H1 (cell line): ENCODE measurements at regions not wholly inside any gene's neighbourhood (a gene's known extent, or its start where the extent isn't known, plus 50 kb on each side); places are given as distances from the start of the nearest gene placed in this dataset.

ENCODE experiments used
- CTCF ChIA-PET: fragments of 300-600 bp; sonication (Branson Sonifier 250); formaldehyde crosslinking; loops from one replicate; lab custom pipeline; 2021; ENCODE audit not compliant: partially characterized antibody; lab: Charles Lee
- POLR2A ChIA-PET: fragments of 300-600 bp; sonication (Branson Sonifier 250); formaldehyde crosslinking; loops from one replicate; lab custom pipeline; 2021; ENCODE audit warnings: inconsistent platforms; ENCODE audit not compliant: partially characterized antibody; lab: Charles Lee
- DNase-seq, 2 experiments: peaks; one replicate each; pipeline versions ENCODE4 v3.0.0 to v3.0.0-alpha.2; 2010 to 2022; ENCODE audit warnings: low spot score in 2 of 2, low read depth in 1 of 2, mixed read lengths in 1 of 2
- FAIRE-seq: peaks from 2 replicates; lab custom pipeline; 2011; peaks lifted over from hg19 to GRCh38; lab: Jason Lieb, UNC
- H2AFZ ChIP-seq: 2 replicates; pipeline ENCODE4 v1.8.1; 2012; ENCODE audit warnings: low read length, inconsistent platforms
- H2AK5ac ChIP-seq: 2 replicates; pipeline ENCODE4 v1.6.1; 2013; ENCODE audit warnings: low read depth, low read length
- H2BK120ac ChIP-seq: replicated peaks from 2 replicates; pipeline ENCODE3; 2013; ENCODE audit warnings: low read depth, low read length, inconsistent platforms
- H2BK12ac ChIP-seq: 2 replicates; pipeline ENCODE4 v1.6.1; 2013; ENCODE audit warnings: low read depth, low read length
- H2BK15ac ChIP-seq: 2 replicates; pipeline ENCODE4 v1.6.1; 2013; ENCODE audit warnings: low read length
- H2BK20ac ChIP-seq: 2 replicates; pipeline ENCODE4 v1.6.1; 2013; ENCODE audit warnings: low read length
- H2BK5ac ChIP-seq: 2 replicates; pipeline ENCODE4 v1.6.1; 2013; ENCODE audit warnings: low read depth, low read length
- H3K14ac ChIP-seq: 2 replicates; pipeline ENCODE4 v1.6.1; 2013; ENCODE audit warnings: inconsistent platforms; ENCODE audit not compliant: insufficient read length
- H3K18ac ChIP-seq: 2 replicates; pipeline ENCODE4 v1.6.1; 2013; ENCODE audit warnings: low read length; ENCODE audit errors: extremely low read depth
- H3K23ac ChIP-seq: 2 replicates; pipeline ENCODE4 v1.6.1; 2013; ENCODE audit warnings: inconsistent platforms; ENCODE audit not compliant: insufficient read length
- H3K23me2 ChIP-seq: 2 replicates; pipeline ENCODE4 v1.6.1; 2013; ENCODE audit warnings: low read depth, low read length
- H3K27ac ChIP-seq: 2 replicates; pipeline ENCODE4 v1.6.1; 2011; ENCODE audit warnings: low read depth, low read length, inconsistent platforms
- H3K27me3 ChIP-seq, 4 experiments: replicated peaks in 1 of 4; 1 replicate in 1 of 4; 2 replicates in 3 of 4; pipeline versions ENCODE4 v1.6.1 to v1.8.1; 2011 to 2013; ENCODE audit warnings: low read length in 3 of 4, mild to moderate bottlenecking in 3 of 4, inconsistent platforms in 2 of 4, mixed read lengths in 2 of 4, moderate library complexity in 1 of 4; ENCODE audit not compliant: control insufficient read depth in 3 of 4, insufficient read depth in 3 of 4; ENCODE audit errors: extremely low read depth in 1 of 4
- H3K36me3 ChIP-seq, 4 experiments: 2 replicates each; pipeline versions ENCODE4 v1.6.1 to v1.8.1; 2011 to 2013; ENCODE audit warnings: mild to moderate bottlenecking in 4 of 4, low read length in 3 of 4, moderate library complexity in 2 of 4, control low read depth in 1 of 4, inconsistent platforms in 1 of 4; ENCODE audit not compliant: insufficient read depth in 4 of 4, control insufficient read depth in 2 of 4
- H3K4ac ChIP-seq: replicated peaks from 2 replicates; pipeline ENCODE3; 2013; ENCODE audit warnings: low read length, low read depth, mixed read lengths, inconsistent platforms; ENCODE audit not compliant: insufficient read length
- H3K4me1 ChIP-seq, 4 experiments: replicated peaks in 1 of 4; 1 replicate in 1 of 4; 2 replicates in 3 of 4; pipeline versions ENCODE4 v1.6.1 to v1.8.1; 2011 to 2013; ENCODE audit warnings: low read length in 3 of 4, inconsistent platforms in 2 of 4, mixed read lengths in 1 of 4; ENCODE audit not compliant: insufficient read depth in 4 of 4, control insufficient read depth in 3 of 4
- H3K4me2 ChIP-seq, 2 experiments: 2 replicates each; pipeline versions ENCODE4 v1.6.1 to v1.8.1; 2011 to 2013; ENCODE audit warnings: low read depth in 2 of 2, low read length in 2 of 2, control low read depth in 1 of 2, inconsistent platforms in 1 of 2, mild to moderate bottlenecking in 1 of 2; ENCODE audit not compliant: insufficient read depth in 1 of 2
- H3K4me3 ChIP-seq, 4 experiments: fragments of 200-600, 300-600 bp in 1 of 4; sonication (generic), shearing (Covaris generic), sonication (Bioruptor Twin) in 1 of 4; 2 replicates each; pipeline versions ENCODE4 v1.5.1 to v1.8.1; 2011 to 2016; ENCODE audit warnings: low read length in 4 of 4, low read depth in 3 of 4, control low read depth in 2 of 4, inconsistent platforms in 2 of 4, mild to moderate bottlenecking in 2 of 4, mixed read lengths in 1 of 4, moderate library complexity in 1 of 4; ENCODE audit not compliant: insufficient read depth in 2 of 4; ENCODE audit errors: extremely low read depth in 1 of 4
- H3K56ac ChIP-seq: replicated peaks from 2 replicates; pipeline ENCODE3; 2013; ENCODE audit warnings: low read depth, mild to moderate bottlenecking, mixed read lengths, low read length, inconsistent platforms; ENCODE audit not compliant: insufficient read length
- H3K79me1 ChIP-seq: 2 replicates; pipeline ENCODE4 v1.6.1; 2013; ENCODE audit warnings: low read depth, low read length, control low read depth
- H3K79me2 ChIP-seq, 2 experiments: 2 replicates each; pipeline versions ENCODE4 v1.6.1 to v1.8.1; 2012 to 2013; ENCODE audit warnings: low read length in 2 of 2, mild to moderate bottlenecking in 2 of 2, inconsistent platforms in 1 of 2; ENCODE audit not compliant: insufficient read depth in 2 of 2, control insufficient read depth in 1 of 2
- H3K9ac ChIP-seq, 4 experiments: replicated peaks in 1 of 4; 1 replicate in 1 of 4; 2 replicates in 3 of 4; pipeline versions ENCODE4 v1.6.1 to v1.8.1; 2011 to 2013; ENCODE audit warnings: low read depth in 3 of 4, low read length in 3 of 4, control low read depth in 2 of 4, mild to moderate bottlenecking in 2 of 4, moderate library complexity in 2 of 4, inconsistent platforms in 1 of 4; ENCODE audit errors: extremely low read depth in 1 of 4
- H3K9me3 ChIP-seq, 2 experiments: 2 replicates each; pipeline versions ENCODE4 v1.6.1 to v1.8.1; 2012 to 2013; ENCODE audit warnings: mild to moderate bottlenecking in 2 of 2, moderate library complexity in 2 of 2, control low read depth in 1 of 2, inconsistent platforms in 1 of 2, low read depth in 1 of 2, low read length in 1 of 2, mixed read lengths in 1 of 2; ENCODE audit not compliant: insufficient read depth in 2 of 2
- H4K20me1 ChIP-seq, 2 experiments: replicated peaks in 1 of 2; 2 replicates each; pipeline versions ENCODE3 to v1.8.1; 2011 to 2013; ENCODE audit warnings: inconsistent platforms in 2 of 2, low read length in 2 of 2, mild to moderate bottlenecking in 1 of 2; ENCODE audit not compliant: insufficient read depth in 2 of 2, control insufficient read depth in 1 of 2
- H4K5ac ChIP-seq: 2 replicates; pipeline ENCODE4 v1.6.1; 2013; ENCODE audit warnings: low read length, low read depth, mixed read lengths, inconsistent platforms; ENCODE audit not compliant: insufficient read length
- H4K8ac ChIP-seq: 2 replicates; pipeline ENCODE4 v1.8.0; 2013; ENCODE audit warnings: mild to moderate bottlenecking, moderate library complexity, low read length, inconsistent platforms; ENCODE audit not compliant: insufficient read depth; ENCODE audit errors: extremely low read depth
- H4K91ac ChIP-seq: replicated peaks from 2 replicates; pipeline ENCODE3; 2013; ENCODE audit warnings: low read length, mixed read lengths, inconsistent platforms; ENCODE audit not compliant: insufficient read length
- CREB1 ChIP-seq: IDR thresholded peaks from 2 replicates; pipeline ENCODE4 v1.6.1; 2012; ENCODE audit warnings: inconsistent platforms
- EZH2 ChIP-seq: fragments of 200-600 bp; sonication (generic); IDR thresholded peaks from 2 replicates; pipeline ENCODE4 v1.7.1; 2012; ENCODE audit warnings: low read depth, mild to moderate bottlenecking, moderate library complexity, low read length, inconsistent platforms; ENCODE audit not compliant: severe bottlenecking
- NRF1 ChIP-seq: IDR thresholded peaks from 2 replicates; pipeline ENCODE4 v1.6.1; 2011; ENCODE audit warnings: mild to moderate bottlenecking, low read depth, low read length, improper control_type of control experiment
- POLR2A ChIP-seq, 2 experiments: IDR thresholded peaks; 1 replicate in 1 of 2; 2 replicates in 1 of 2; pipeline ENCODE4 v1.6.1; 2011; ENCODE audit warnings: low read depth in 2 of 2, low read length in 2 of 2, mild to moderate bottlenecking in 2 of 2; ENCODE audit errors: control extremely low read depth in 1 of 2
- SRF ChIP-seq: IDR thresholded peaks from 2 replicates; pipeline ENCODE4 v1.6.1; 2011; ENCODE audit warnings: mild to moderate bottlenecking, low read depth, low read length, moderate library complexity

- no peak for TF ChIP-seq NRF1
Observed at GRCh38 chr10:58937423-58937822, 239.0 kb upstream of the PHYHIPL start (continued).

GRCh38 chr10:58942724-58943123 lies 233.7 kb upstream of the PHYHIPL start:
- no peak overlapping the region for H2BK20ac ChIP-seq
- no peak overlapping the region for H3K9ac ChIP-seq
- no peak overlapping the region for H4K8ac ChIP-seq
- no peak overlapping the region for H3K14ac ChIP-seq
- no peak overlapping the region for H3K23ac ChIP-seq
- FAIRE-seq = no peak
- H3K36me3 ChIP-seq = no peaks in the 10 kb centered on the region
- H4K5ac ChIP-seq = no peak overlapping the region
- no peaks in the 10 kb centered on the region for H3K9me3 ChIP-seq
- H3K79me2 ChIP-seq = no peaks in the 10 kb centered on the region
- H4K91ac ChIP-seq = no peak overlapping the region
- no peak for DNase-seq
- no peak overlapping the region for H2BK15ac ChIP-seq
- no peak overlapping the region for H2AFZ ChIP-seq
- H2BK12ac ChIP-seq = no peak overlapping the region
- no peaks in the 10 kb centered on the region for H4K20me1 ChIP-seq
- no peak overlapping the region for H2AK5ac ChIP-seq
- no peak overlapping the region for H3K4me3 ChIP-seq
- H3K23me2 ChIP-seq = no peaks in the 10 kb centered on the region
- no peak overlapping the region for H3K4me2 ChIP-seq
- no peak overlapping the region for H3K4ac ChIP-seq
- no peak for TF ChIP-seq CREB1
- TF ChIP-seq POLR2A (IDR thresholded peaks at IDR 0.05; ENCODE audit: control extremely low read depth in 1 of 2, low read depth in 2 of 2, low read length in 2 of 2) = no peak
- TF ChIP-seq SRF = no peak
- TF ChIP-seq EZH2 = no peak
- no peaks in the 10 kb centered on the region for H3K4me1 ChIP-seq
- H3K18ac ChIP-seq = no peak overlapping the region
- H3K27ac ChIP-seq = no peak overlapping the region
- H3K27me3 ChIP-seq = no peaks in the 10 kb centered on the region
- no peak overlapping the region for H2BK120ac ChIP-seq
- H2BK5ac ChIP-seq = no peak overlapping the region
- no peaks in the 10 kb centered on the region for H3K79me1 ChIP-seq
- CTCF ChIA-PET = interaction anchor here (1.0 to 1.3 kb wide), 2 partner anchors 12 to 19 kb away, joined by 3 to 4 read pairs; no protein-coding TSS in a partner anchor
- no peak overlapping the region for H3K56ac ChIP-seq
- POLR2A ChIA-PET = no interaction called here
